ENCODE measurements at regions not wholly inside any gene's neighbourhood (a gene's known extent, or its start where the extent isn't known, plus 50 kb on each side); places are given as distances from the start of the nearest gene placed in this dataset.

- ATAC-seq (no peak), DNase-seq (no peak)
- Mint-ChIP-seq H3K36me3 (ENCODE audit: low read depth) (peaks cover 10% of the 10 kb centered on the region), H3K27ac (peak overlapping the region; percentile 69), H3K4me3 (peak overlapping the region; percentile 19), H3K4me1 (peaks cover 52% of the 10 kb centered on the region), H3K27me3 (no peaks in the 10 kb centered on the region)
- no peaks in the 10 kb centered on the region for H3K9me3 ChIP-seq (ENCODE audit: control insufficient read depth, low read length, poor library complexity, severe bottlenecking)
Observed at GRCh38 chr22:40121461-40121860, 56.3 kb upstream of the TNRC6B start.

DNA sequence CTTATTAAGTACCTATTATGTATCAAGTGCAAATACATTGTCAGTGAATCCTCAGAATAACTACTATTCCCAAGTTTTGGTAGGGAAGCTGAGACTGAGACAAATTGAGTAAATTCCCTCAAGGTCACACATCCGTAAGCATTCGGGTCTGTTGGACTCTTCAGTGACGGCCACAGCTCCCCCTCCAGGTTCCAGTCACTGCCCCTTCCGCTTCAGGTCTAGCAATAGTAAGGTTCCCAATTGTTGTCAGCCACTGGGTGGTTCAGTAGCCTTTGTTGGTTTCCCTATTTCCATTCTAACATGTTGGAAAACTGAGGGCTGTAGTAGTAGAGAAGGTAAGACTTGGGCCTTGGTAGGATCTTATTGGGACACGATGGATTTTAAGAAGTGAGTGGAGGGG lies 54.9 kb upstream of the TNRC6B start:
- no peak for ATAC-seq

DNA sequence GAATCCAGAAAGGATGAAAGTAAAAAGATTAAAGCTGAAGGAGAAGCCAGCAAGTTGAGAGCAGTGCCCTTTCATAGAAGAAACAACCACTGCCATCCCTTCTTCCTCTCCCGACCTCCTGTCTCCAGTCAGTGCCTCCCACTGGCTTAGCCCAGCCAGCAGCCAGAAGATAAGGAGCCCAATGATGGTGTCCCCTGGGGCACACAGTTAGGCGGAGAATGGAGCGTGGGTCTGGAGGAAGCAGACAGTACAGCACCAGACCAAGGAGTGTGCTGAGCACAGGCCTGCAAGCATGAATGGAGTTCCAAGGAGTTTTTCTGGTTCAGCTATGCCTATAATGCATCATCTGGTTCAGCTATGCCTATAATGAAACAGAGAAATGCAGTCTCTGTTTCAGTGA lies 54.3 kb upstream of the TNRC6B start:
- peak overlapping the region; percentile 65 for H3K27ac Mint-ChIP-seq
- DNase-seq (no peak), ATAC-seq (no peak)
- H3K36me3 Mint-ChIP-seq (ENCODE audit: low read depth): peaks cover 12% of the 10 kb centered on the region
- H3K27me3 Mint-ChIP-seq: no peaks in the 10 kb centered on the region
- H3K4me1 Mint-ChIP-seq: peaks cover 40% of the 10 kb centered on the region
- H3K4me3 Mint-ChIP-seq: peak overlapping the region; percentile 59
- no peaks in the 10 kb centered on the region for H3K9me3 ChIP-seq (ENCODE audit: control insufficient read depth, low read length, poor library complexity, severe bottlenecking)

More for the DNA sequence above, 54.9 kb upstream of the TNRC6B start:
- no peak for DNase-seq
- Mint-ChIP-seq H3K27me3 (no peaks in the 10 kb centered on the region), H3K27ac (peak overlapping the region; percentile 65), H3K36me3 (ENCODE audit: low read depth) (peaks cover 12% of the 10 kb centered on the region), H3K4me3 (peak overlapping the region; percentile 59), H3K4me1 (peaks cover 45% of the 10 kb centered on the region)
- H3K9me3 ChIP-seq (ENCODE audit: control insufficient read depth, low read length, poor library complexity, severe bottlenecking): no peaks in the 10 kb centered on the region
